ENCODE measurements at regions not wholly inside any gene's neighbourhood (a gene's known extent, or its start where the extent isn't known, plus 50 kb on each side); places are given as distances from the start of the nearest gene placed in this dataset.

DNA sequence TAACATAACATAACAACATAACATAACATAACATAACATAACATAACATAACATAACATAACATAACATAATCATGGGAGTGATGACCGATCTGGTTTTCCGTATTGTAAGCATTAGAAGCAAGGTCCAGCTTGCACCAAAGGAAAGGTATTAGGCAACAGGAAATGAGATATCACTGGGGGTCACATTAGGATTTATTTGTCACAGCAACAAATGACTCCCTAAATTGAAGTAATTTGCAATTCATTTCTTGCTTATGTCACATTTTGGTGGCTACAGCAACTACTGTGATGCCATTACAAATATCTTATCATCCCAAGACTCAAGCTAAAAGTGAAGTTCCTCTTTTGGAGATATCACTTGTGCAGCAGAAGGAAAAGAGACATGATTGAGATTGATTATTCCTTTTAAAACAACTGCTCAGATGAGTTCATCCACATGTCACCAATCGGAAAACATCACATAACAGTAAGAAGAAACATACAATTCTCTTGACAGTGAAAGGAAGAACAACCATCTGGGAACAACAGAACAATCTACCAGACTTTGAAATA, 1331.1 kb upstream of the RAG2 start:
- no peak for TF ChIP-seq CTCF (IDR thresholded peaks at IDR 0.05)
- Histone ChIP-seq H3K27ac (no peak overlapping the region), H3K4me3 (no peak overlapping the region)
- DNase-seq (ENCODE audit: low spot score): no peak

- Histone ChIP-seq H3K4me3 (no peak overlapping the region), H3K27ac (no peak overlapping the region)
- no peak for TF ChIP-seq CTCF (IDR thresholded peaks at IDR 0.05)
- DNase-seq (ENCODE audit: low spot score): no peak
Observed at GRCh38 chr11:37926772-37927171, 1328.7 kb upstream of the RAG2 start.

DNA sequence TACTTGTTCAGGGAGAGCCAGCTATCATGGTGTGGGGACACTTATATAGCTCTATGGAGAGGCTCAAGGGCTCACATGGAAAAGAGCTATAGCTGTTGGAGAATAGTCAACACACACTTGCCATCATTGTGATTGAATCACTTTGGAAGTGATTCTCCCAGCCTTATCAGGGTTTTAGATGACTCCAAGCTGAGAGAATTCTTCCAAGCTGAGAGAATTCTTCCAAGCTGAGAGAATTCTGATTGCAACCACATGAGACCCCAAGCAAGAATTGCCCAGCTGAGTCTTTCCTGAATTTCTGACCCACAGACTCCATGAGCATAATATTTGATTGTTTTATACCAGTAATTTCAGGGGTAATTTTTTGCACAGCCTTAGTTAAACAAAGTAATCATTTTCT, 1318.3 kb upstream of the RAG2 start:
- H3K4me3 ChIP-seq: no peak overlapping the region
- no peak overlapping the region for H3K27ac ChIP-seq
- no peak for DNase-seq (ENCODE audit: low spot score)
- TF ChIP-seq CTCF (IDR thresholded peaks at IDR 0.05): no peak

GRCh38 chr11:37914859-37915258, 1316.8 kb upstream of the RAG2 start:
- no peak for DNase-seq (ENCODE audit: low spot score)
- no peak for TF ChIP-seq CTCF (IDR thresholded peaks at IDR 0.05)
- no peak overlapping the region for H3K4me3 ChIP-seq
- H3K27ac ChIP-seq: no peak overlapping the region

DNA sequence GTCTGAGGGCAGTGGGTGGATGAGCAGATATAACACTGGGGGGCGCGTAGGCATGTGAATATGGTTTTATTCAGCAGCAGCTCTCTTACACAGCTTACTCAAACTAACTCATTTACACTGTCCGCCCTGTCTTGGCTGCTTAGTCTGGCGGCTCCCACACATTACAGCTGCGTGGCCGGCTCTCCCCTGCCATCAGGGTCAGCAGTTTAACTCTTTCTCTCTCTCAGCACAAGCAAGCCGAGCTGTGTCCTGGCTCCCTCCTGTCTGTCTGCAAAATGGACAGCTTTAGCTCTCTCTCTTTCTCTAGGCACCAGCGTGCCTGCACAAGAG, 1310.1 kb upstream of the RAG2 start:
- no peak for DNase-seq (ENCODE audit: low spot score)
- Histone ChIP-seq H3K4me3 (no peak overlapping the region), H3K27ac (no peak overlapping the region)
- no peak for TF ChIP-seq CTCF (IDR thresholded peaks at IDR 0.05)

DNA sequence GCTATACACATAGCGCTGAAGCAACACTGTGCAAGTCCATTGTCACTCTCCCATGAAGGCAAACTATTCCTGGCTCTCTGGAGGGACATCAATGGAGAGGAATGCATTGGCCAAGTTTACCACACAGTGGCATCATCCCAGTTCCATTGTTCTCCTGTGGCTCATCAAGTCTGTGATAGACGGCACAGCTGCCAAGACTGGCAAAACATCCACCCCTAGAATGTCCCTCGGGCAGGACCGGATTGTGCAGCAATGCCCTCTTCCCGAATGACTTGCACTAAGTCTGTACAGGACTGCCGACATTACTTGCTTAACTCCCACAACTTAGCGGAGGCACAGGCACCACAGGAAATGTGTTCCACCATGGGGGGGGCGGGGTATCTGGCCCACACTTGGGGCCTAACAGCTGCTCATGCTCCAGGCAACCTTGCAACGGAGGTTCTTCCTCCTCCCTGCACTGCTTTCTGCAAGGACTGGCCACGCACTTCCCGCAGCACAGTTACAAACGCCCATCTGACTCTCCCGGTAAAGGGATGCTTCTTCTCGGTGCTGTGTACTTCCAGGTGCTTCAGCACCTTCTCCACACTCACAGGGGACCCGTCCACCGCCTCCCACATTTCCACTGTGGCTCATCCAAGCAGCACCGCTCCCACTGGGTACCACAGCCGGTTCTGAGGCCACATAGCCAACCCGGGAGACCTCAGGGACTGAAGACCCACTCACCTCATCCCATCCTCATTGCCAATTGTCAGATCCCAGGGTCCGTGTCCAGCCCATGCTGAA, 1309.6 kb upstream of the RAG2 start:
- TF ChIP-seq CTCF (IDR thresholded peaks at IDR 0.05): no peak
- Histone ChIP-seq H3K4me3 (no peak overlapping the region), H3K27ac (no peak overlapping the region)
- DNase-seq (ENCODE audit: low spot score): no peak

DNA sequence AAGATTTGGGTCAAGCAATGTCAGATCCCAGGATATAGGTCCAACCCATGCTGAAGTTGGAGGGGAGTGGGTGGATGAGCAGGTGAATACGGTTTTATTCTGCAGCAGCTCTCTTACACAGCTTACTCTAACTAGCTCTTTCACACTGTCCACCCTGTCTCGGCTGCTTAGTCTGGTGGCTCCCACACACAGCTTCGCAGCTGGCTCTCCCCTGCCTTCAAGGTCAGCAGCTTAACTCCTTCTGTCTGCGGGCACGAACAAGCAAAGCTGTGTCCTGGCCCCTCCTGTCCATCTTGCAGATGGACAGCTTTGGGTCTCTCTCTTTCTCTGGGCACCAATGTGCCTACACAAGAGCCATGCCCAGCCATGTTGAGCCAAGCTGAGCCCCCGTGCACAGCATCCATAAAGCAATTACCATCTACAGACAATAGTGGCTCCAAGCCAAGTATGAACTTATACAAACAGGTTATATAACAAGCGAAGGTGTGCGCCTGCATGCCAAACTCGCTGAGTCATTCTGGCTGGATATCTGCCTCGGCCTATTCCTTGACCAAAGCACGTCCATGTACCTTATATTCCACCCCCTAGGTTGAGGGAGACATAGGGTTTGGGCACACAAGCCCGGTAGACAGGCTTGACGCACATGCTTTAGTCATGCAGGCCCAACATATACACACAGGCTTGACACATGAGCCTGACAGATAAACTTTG, 1307.8 kb upstream of the RAG2 start:
- Histone ChIP-seq H3K4me3 (no peak overlapping the region), H3K27ac (no peak overlapping the region)
- TF ChIP-seq CTCF (IDR thresholded peaks at IDR 0.05): no peak
- DNase-seq (ENCODE audit: low spot score): no peak

Data from coronary artery (tissue), 2 donors.